Lower leg skin (tissue), 4 donors: ENCODE measurements at regions not wholly inside any gene's neighbourhood (a gene's known extent, or its start where the extent isn't known, plus 50 kb on each side); places are given as distances from the start of the nearest gene placed in this dataset.

Source experiments
- DNase-seq, 2 donors: peaks; one replicate each; pipeline ENCODE4 v3.0.0-alpha.2; 2019; ENCODE audit warnings: low spot score in 2 of 2
- H3K4me3 ChIP-seq: fragments of 200-600 bp; sonication (generic); 2 replicates; pipeline ENCODE4 v1.5.1; 2017; ENCODE audit warnings: mild to moderate bottlenecking, low read depth; ENCODE audit not compliant: poor library complexity, severe bottlenecking
- CTCF ChIP-seq, 3 donors: fragments of 450-650 bp; IDR thresholded peaks; one replicate each; pipeline ENCODE4 v1.5.1; 2016; ENCODE audit warnings: antibody characterized with exemption in 3 of 3, mild to moderate bottlenecking in 3 of 3, moderate library complexity in 2 of 3
- POLR2A ChIP-seq, 2 donors: fragments of 450-650 bp; IDR thresholded peaks; one replicate each; pipeline ENCODE4 v1.6.1; 2016 to 2017; ENCODE audit warnings: antibody characterized with exemption in 2 of 2, mild to moderate bottlenecking in 1 of 2, moderate library complexity in 1 of 2
- WGBS, 2 donors: methylation state at CpG; one replicate each; pipeline ENCODE4 v1.1.5; 2018; 5-methylcytosine and 5-hydroxymethylcytosine counted together
- intact Hi-C: fragments of 100-400 bp; cut with DNase I; formaldehyde crosslinking; loops from one replicate; pipeline ENCODE4 v1.15.0; 2023; ENCODE audit warnings: low total_unique reads

DNA sequence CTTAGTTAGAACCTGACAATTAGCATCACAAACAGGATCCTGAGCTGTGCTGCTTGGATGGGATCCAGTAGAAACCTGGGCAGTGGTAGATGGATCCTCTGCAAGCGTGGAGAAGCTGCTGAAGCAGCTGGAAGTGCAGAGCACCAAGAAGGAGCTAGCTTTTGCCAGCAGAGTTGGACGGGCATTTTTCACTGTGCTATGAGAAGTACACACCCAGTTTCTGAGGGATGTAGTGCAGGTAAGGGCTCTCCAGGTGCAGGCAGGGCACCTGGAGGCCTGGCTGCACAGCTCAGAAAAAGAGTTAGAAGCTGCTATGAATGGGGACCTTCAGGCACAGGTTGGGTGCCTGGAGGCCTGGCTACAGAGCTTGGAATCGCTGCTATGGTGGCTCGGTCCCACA is 623.9 kb upstream of the NUDT12 start:
- no peak overlapping the region for H3K4me3 ChIP-seq
- intact Hi-C loops: loop anchor here (10.0 kb wide), 1 partner anchor 602 kb away; no protein-coding TSS in a partner anchor
- WGBS, 2 donors: 57 to 65% methylated on average over 4 of the region's 4 CpGs
- peak in 1 of 2 donors; percentile 80 for DNase-seq
- TF ChIP-seq POLR2A (IDR thresholded peaks at IDR 0.05) (no peak), CTCF (IDR thresholded peaks at IDR 0.05) (no peak)

DNA sequence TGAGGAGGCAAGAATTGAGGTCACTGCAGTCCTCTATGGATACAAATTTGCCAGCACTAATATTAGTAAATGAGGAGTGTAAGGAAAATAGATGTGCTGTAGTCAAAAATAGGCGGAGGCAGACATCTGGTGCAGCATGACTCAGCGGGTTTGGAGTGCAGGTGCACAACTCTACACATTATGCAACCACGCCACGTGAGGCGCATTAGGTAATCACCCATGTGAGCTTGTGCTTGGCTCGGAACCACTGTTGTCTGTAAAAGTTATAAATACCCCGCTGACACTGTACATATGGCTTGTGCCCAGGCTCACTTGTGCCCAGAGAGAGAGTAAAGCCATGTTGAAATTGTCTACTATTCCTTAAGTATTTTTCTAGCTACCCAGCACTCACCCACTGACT is 623.5 kb upstream of the NUDT12 start:
- peak; percentile 77 to 86 for DNase-seq
- H3K4me3 ChIP-seq: no peak overlapping the region
- intact Hi-C loops: loop anchor here (10.0 kb wide), 1 partner anchor 601 kb away; no protein-coding TSS in a partner anchor
- TF ChIP-seq CTCF (IDR thresholded peaks at IDR 0.05) (no peak), POLR2A (IDR thresholded peaks at IDR 0.05) (no peak)
- WGBS, 2 donors: 56 to 65% methylated on average over 7 of the region's 7 CpGs

DNA sequence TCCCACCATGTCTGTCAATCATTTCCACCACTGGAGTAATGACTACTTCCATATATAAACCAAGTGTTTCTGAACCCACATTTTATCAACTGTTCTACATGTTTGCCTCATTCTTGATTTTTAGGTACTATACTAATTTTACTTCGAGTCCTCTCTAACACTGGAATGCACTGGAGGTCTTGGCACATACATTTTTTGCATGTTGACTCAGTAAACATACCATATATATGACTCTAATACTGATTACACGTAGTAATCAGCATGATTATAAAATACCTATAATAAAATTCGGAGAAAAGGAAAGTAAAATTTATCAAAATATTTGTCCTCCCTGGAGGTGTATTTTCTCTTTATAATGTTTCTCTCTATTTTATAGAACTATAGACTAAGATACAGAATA is 621.7 kb upstream of the NUDT12 start:
- no peak overlapping the region for H3K4me3 ChIP-seq
- intact Hi-C loops: loop anchor here (10.0 kb wide), 1 partner anchor 599 kb away; no protein-coding TSS in a partner anchor
- 80 to 85% methylated on average over 3 of the region's 3 CpGs for WGBS, 2 donors
- TF ChIP-seq CTCF (IDR thresholded peaks at IDR 0.05): no peak
- no peak for TF ChIP-seq POLR2A (IDR thresholded peaks at IDR 0.05)
- DNase-seq: no peak

DNA sequence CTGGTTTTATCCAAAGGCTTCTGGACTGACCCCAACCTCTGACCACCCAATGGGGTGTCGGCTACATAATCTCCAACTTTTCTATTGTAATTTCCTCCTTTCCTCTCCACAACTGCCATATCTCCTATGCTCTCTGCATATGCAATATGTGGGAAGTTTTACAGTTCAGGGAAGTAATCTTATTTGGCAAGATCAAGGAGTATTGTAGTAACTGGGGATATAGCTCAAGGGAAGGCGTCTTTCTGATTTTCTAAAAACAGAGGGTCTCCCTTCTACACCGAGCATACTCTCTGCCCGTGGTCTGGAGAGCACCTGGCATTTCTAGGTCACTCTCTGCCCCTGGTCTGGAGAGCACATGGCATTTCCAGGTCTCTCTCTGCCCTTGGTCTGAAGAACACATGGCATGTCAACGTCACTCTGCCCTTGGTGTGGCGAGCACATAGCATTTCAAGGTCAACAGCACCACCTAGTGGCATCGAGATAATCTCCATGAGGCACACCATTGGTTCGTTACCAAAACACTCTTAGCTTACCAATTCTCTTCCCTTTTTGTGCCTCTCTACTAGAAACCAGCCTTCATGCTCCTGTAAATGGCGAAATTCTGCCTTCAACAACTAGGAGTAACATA is 616.4 kb upstream of the NUDT12 start:
- 62 to 68% methylated on average over 9 of the region's 9 CpGs for WGBS, 2 donors
- no peak overlapping the region for H3K4me3 ChIP-seq
- intact Hi-C loops: no loop called here
- no peak for TF ChIP-seq CTCF (IDR thresholded peaks at IDR 0.05)
- TF ChIP-seq POLR2A (IDR thresholded peaks at IDR 0.05): no peak
- DNase-seq: no peak

- intact Hi-C loops: no loop called here
- DNase-seq: no peak
- no peak overlapping the region for H3K4me3 ChIP-seq
- WGBS, 2 donors: 93 to 95% methylated on average over 8 of the region's 8 CpGs
- TF ChIP-seq POLR2A (IDR thresholded peaks at IDR 0.05) (no peak), CTCF (IDR thresholded peaks at IDR 0.05) (no peak)
Observed at GRCh38 chr5:104178066-104178465, 615.5 kb upstream of the NUDT12 start.

DNA sequence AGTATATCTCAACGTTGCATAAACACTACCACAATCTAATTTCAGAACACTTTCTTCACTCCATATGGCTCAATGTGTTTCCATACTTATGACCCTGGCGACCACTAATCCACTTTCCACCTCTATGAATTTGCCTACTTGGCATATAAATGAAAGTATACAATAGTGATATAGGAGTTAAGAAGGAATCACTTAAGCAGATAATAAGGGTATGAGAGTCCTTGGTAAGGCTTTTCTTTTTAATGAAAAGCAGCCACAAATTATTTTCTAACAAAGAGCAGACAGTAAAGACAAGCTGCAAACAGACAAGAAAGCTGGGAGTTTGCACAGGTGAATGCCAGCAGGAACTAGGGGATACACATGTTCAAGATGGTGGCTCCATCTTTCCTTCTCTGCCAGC is 615.1 kb upstream of the NUDT12 start:
- WGBS, 2 donors: 83 to 85% methylated on average over 2 of the region's 2 CpGs
- H3K4me3 ChIP-seq: no peak overlapping the region
- intact Hi-C loops: no loop called here
- TF ChIP-seq POLR2A (IDR thresholded peaks at IDR 0.05) (no peak), CTCF (IDR thresholded peaks at IDR 0.05) (no peak)
- no peak for DNase-seq
